GM23338 (cell line): ENCODE measurements at regions not wholly inside any gene's neighbourhood (a gene's known extent, or its start where the extent isn't known, plus 50 kb on each side); places are given as distances from the start of the nearest gene placed in this dataset.

Experiments used
- ATAC-seq: fragments of 200-7000 bp; cut with Tn5 transposase; 3 replicates; pipeline ENCODE4 v1.9.1; 2020
- DNase-seq: peaks from one replicate; pipeline ENCODE4 v3.0.0-alpha.2; 2015; ENCODE audit warnings: low spot score
- H2AFZ ChIP-seq: fragments of 200-600 bp; sonication (generic); 2 replicates; pipeline ENCODE4 v1.8.0; 2016; ENCODE audit warnings: antibody characterized with exemption, mild to moderate bottlenecking, moderate library complexity
- H3F3A ChIP-seq: fragments of 200-600 bp; sonication (generic); replicated peaks from 2 replicates; pipeline ENCODE4 v1.8.0; 2017; ENCODE audit warnings: antibody characterized with exemption, mixed run types, low read depth
- H3K27ac ChIP-seq: fragments of 200-600 bp; sonication (generic); 2 replicates; pipeline ENCODE4 v1.6.1; 2016; ENCODE audit warnings: low read depth
- H3K27me3 ChIP-seq: fragments of 200-600 bp; sonication (generic); 2 replicates; pipeline ENCODE4 v1.8.0; 2016; ENCODE audit warnings: mild to moderate bottlenecking, mixed run types, moderate library complexity; ENCODE audit not compliant: insufficient read depth
- H3K36me3 ChIP-seq: fragments of 200-600 bp; sonication (generic); 2 replicates; pipeline ENCODE4 v1.8.0; 2016; ENCODE audit warnings: mild to moderate bottlenecking; ENCODE audit not compliant: insufficient read depth
- H3K4me1 ChIP-seq: fragments of 200-600 bp; sonication (generic); 2 replicates; pipeline ENCODE4 v1.8.0; 2016; ENCODE audit warnings: mild to moderate bottlenecking, moderate library complexity; ENCODE audit not compliant: insufficient read depth
- H3K4me2 ChIP-seq: fragments of 200-600 bp; sonication (generic); 2 replicates; pipeline ENCODE4 v1.7.1; 2017; ENCODE audit warnings: mixed run types
- H3K4me3 ChIP-seq: fragments of 200-600 bp; sonication (generic); 2 replicates; pipeline ENCODE4 v1.6.1; 2016; ENCODE audit warnings: mixed run types
- H3K79me2 ChIP-seq: fragments of 200-600 bp; sonication (generic); replicated peaks from 2 replicates; pipeline ENCODE4 v1.8.0; 2017; ENCODE audit warnings: mild to moderate bottlenecking; ENCODE audit not compliant: insufficient read depth
- H3K9me2 ChIP-seq: fragments of 200-600 bp; sonication (generic); 2 replicates; pipeline ENCODE4 v1.8.0; 2017; ENCODE audit not compliant: insufficient read depth
- H4K20me1 ChIP-seq: fragments of 200-600 bp; sonication (generic); replicated peaks from 2 replicates; pipeline ENCODE4 v1.8.0; 2017; ENCODE audit warnings: mild to moderate bottlenecking; ENCODE audit not compliant: insufficient read depth
- H3K27ac Mint-ChIP-seq: 2 replicates; pipeline ENCODE4 v1.8.0; 2020; ENCODE audit warnings: inconsistent platforms, mild to moderate bottlenecking, moderate library complexity, mixed read lengths
- H3K27me3 Mint-ChIP-seq: 3 replicates; pipeline ENCODE4 v1.8.0; 2022; ENCODE audit warnings: low read depth, mild to moderate bottlenecking, moderate library complexity, mixed read lengths, inconsistent platforms; ENCODE audit not compliant: insufficient read depth, poor library complexity
- H3K36me3 Mint-ChIP-seq: 3 replicates; pipeline ENCODE4 v1.8.0; 2021; ENCODE audit warnings: low read depth, mild to moderate bottlenecking, inconsistent platforms, moderate library complexity, mixed read lengths
- H3K4me1 Mint-ChIP-seq: 3 replicates; pipeline ENCODE4 v1.8.0; 2020; ENCODE audit warnings: mild to moderate bottlenecking, inconsistent platforms, mixed read lengths
- H3K4me3 Mint-ChIP-seq: 3 replicates; pipeline ENCODE4 v1.8.0; 2021; ENCODE audit warnings: moderate library complexity, mild to moderate bottlenecking, inconsistent platforms, mixed read lengths
- H3K9me3 Mint-ChIP-seq: 3 replicates; pipeline ENCODE4 v1.8.0; 2020; ENCODE audit warnings: moderate library complexity, mild to moderate bottlenecking, inconsistent platforms, mixed read lengths
- CREB1 ChIP-seq: fragments of 250-450 bp; sonication (Bioruptor Pico); IDR thresholded peaks from 2 replicates; pipeline ENCODE4 v1.5.0; 2020; ENCODE audit warnings: low read depth, mild to moderate bottlenecking, moderate library complexity
- ETS1 ChIP-seq: IDR thresholded peaks from 2 replicates; pipeline ENCODE4 v1.6.1; 2016; ENCODE audit warnings: antibody characterized with exemption
- EZH2 ChIP-seq: fragments of 200-600 bp; sonication (generic); IDR thresholded peaks from one replicate; pipeline ENCODE4 v1.8.0; 2017; ENCODE audit warnings: antibody characterized with exemption, mild to moderate bottlenecking, low read depth; ENCODE audit not compliant: unreplicated experiment
- EZH2phosphoT487 ChIP-seq: fragments of 200-600 bp; sonication (generic); IDR thresholded peaks from one replicate; pipeline ENCODE4 v1.8.1; 2018; ENCODE audit warnings: antibody characterized with exemption; ENCODE audit not compliant: unreplicated experiment
- JUNB ChIP-seq: IDR thresholded peaks from one replicate; pipeline ENCODE4 v1.6.1; 2016; ENCODE audit warnings: antibody characterized with exemption; ENCODE audit not compliant: unreplicated experiment
- NANOG ChIP-seq: IDR thresholded peaks from 2 replicates; pipeline ENCODE4 v1.6.1; 2016; ENCODE audit warnings: antibody characterized with exemption, borderline replicate concordance
- POLR2AphosphoS5 ChIP-seq: IDR thresholded peaks from 2 replicates; pipeline ENCODE4 v1.6.1; 2016; ENCODE audit warnings: antibody characterized with exemption, low read depth
- REST ChIP-seq: IDR thresholded peaks from one replicate; pipeline ENCODE4 v1.6.1; 2018; ENCODE audit warnings: antibody characterized with exemption; ENCODE audit not compliant: unreplicated experiment
- STAT1 ChIP-seq: IDR thresholded peaks from one replicate; pipeline ENCODE4 v1.6.1; 2016; ENCODE audit warnings: antibody characterized with exemption; ENCODE audit not compliant: unreplicated experiment
- ZNF114 ChIP-seq: fragments of 250-450 bp; sonication (Bioruptor Pico); IDR thresholded peaks from 2 replicates; pipeline ENCODE4 v1.5.0; 2020; ENCODE audit warnings: mild to moderate bottlenecking, moderate library complexity
- ZNF331 ChIP-seq: fragments of 250-450 bp; sonication (Bioruptor Pico); IDR thresholded peaks from 2 replicates; pipeline ENCODE4 v1.5.0; 2020; ENCODE audit warnings: low read depth, mild to moderate bottlenecking, moderate library complexity
- TF ChIP-seq, protein P1 (sequence below), 2 experiments: fragments of 200-600 bp in 1 of 2; sonication (generic) in 1 of 2; conservative IDR thresholded peaks; 2 replicates each; pipeline versions ENCODE4 v1.5.1 to v1.6.1; 2016 to 2017; ENCODE audit warnings: antibody characterized with exemption in 2 of 2, low read depth in 2 of 2, mild to moderate bottlenecking in 2 of 2, moderate library complexity in 1 of 2

- TF ChIP-seq NANOG (no peak), POLR2AphosphoS5 (no peak), STAT1 (no peak), ETS1 (no peak)
Observed at GRCh38 chr3:25900161-25900560, 110.3 kb downstream of the OXSM start.

GRCh38 chr3:25901796-25902195 lies 111.9 kb downstream of the OXSM start:
- Mint-ChIP-seq H3K27me3 (peaks cover 2% of the 10 kb centered on the region), H3K36me3 (no peaks in the 10 kb centered on the region), H3K4me3 (no peak overlapping the region), H3K9me3 (no peaks in the 10 kb centered on the region), H3K4me1 (peaks cover 24% of the 10 kb centered on the region), H3K27ac (no peak overlapping the region)
- Histone ChIP-seq H4K20me1 (no peaks in the 10 kb centered on the region), H3K27me3 (no peaks in the 10 kb centered on the region), H3K4me1 (peaks cover 20% of the 10 kb centered on the region), H3K27ac (no peak overlapping the region), H3K36me3 (no peaks in the 10 kb centered on the region), H3K79me2 (no peaks in the 10 kb centered on the region), H3K4me2 (no peak overlapping the region), H3K4me3 (no peak overlapping the region), H3K9me2 (0 out of 2 replicates have a peak, but pooled peaks cover 13% of the 10 kb centered on the region), H3F3A (no peaks in the 10 kb centered on the region), H2AFZ (no peak overlapping the region)
- ATAC-seq: no peak
- no peak for DNase-seq
- TF ChIP-seq REST (no peak), JUNB (no peak), ZNF114 (CRISPR knock-in tag) (no peak), CREB1 (CRISPR knock-in tag) (no peak), ETS1 (no peak), EZH2phosphoT487 (no peak), ZNF331 (CRISPR knock-in tag) (no peak), EZH2 (no peak), NANOG (no peak), POLR2AphosphoS5 (no peak), STAT1 (no peak)
- TF ChIP-seq, protein P1, sequence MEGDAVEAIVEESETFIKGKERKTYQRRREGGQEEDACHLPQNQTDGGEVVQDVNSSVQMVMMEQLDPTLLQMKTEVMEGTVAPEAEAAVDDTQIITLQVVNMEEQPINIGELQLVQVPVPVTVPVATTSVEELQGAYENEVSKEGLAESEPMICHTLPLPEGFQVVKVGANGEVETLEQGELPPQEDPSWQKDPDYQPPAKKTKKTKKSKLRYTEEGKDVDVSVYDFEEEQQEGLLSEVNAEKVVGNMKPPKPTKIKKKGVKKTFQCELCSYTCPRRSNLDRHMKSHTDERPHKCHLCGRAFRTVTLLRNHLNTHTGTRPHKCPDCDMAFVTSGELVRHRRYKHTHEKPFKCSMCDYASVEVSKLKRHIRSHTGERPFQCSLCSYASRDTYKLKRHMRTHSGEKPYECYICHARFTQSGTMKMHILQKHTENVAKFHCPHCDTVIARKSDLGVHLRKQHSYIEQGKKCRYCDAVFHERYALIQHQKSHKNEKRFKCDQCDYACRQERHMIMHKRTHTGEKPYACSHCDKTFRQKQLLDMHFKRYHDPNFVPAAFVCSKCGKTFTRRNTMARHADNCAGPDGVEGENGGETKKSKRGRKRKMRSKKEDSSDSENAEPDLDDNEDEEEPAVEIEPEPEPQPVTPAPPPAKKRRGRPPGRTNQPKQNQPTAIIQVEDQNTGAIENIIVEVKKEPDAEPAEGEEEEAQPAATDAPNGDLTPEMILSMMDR (conservative IDR thresholded peaks at IDR 0.05; ENCODE audit: low read depth in 2 of 2): no peak

More at GRCh38 chr3:25900161-25900560, 110.3 kb downstream of the OXSM start:
- no peak overlapping the region for H3K4me3 Mint-ChIP-seq
- ATAC-seq (no peak), DNase-seq (no peak)
- no peaks in the 10 kb centered on the region for H4K20me1 ChIP-seq
- H3K27me3 Mint-ChIP-seq: peaks cover 2% of the 10 kb centered on the region
- H3K27ac Mint-ChIP-seq: no peak overlapping the region
- no peaks in the 10 kb centered on the region for H3K36me3 ChIP-seq
- no peaks in the 10 kb centered on the region for H3K36me3 Mint-ChIP-seq
- no peaks in the 10 kb centered on the region for H3K9me3 Mint-ChIP-seq
- no peaks in the 10 kb centered on the region for H3K79me2 ChIP-seq
- H3K27ac ChIP-seq: no peak overlapping the region
- H3K4me1 ChIP-seq: peaks cover 9% of the 10 kb centered on the region
- H3K4me2 ChIP-seq: no peak overlapping the region
- no peaks in the 10 kb centered on the region for H3F3A ChIP-seq
- H2AFZ ChIP-seq: no peak overlapping the region
- no peaks in the 10 kb centered on the region for H3K27me3 ChIP-seq
- H3K4me1 Mint-ChIP-seq: peaks cover 12% of the 10 kb centered on the region
- H3K9me2 ChIP-seq: peaks cover 13% of the 10 kb centered on the region; the same call in 1 of the 2 replicates
- H3K4me3 ChIP-seq: no peak overlapping the region
